Heart right ventricle (tissue), 16 donors: ENCODE measurements at regions not wholly inside any gene's neighbourhood (a gene's known extent, or its start where the extent isn't known, plus 50 kb on each side); places are given as distances from the start of the nearest gene placed in this dataset.

Experiments used
- ATAC-seq, 8 donors: fragments of 200-7000 bp; cut with Tn5 transposase; one replicate each; pipeline ENCODE4 v1.9.1; 2020; ENCODE audit warnings: mild to moderate bottlenecking in 8 of 8, moderate library complexity in 8 of 8, moderate number of reproducible peaks in 1 of 8
- DNase-seq, 2 donors: peaks; one replicate each; pipeline ENCODE4 v3.0.0-alpha.2; 2020
- H3K27ac ChIP-seq, 10 donors: fragments of 200-600 bp; sonication (generic) in 2 of 10; one replicate each; pipeline versions ENCODE4 v1.5.0 to v1.8.0; 2020 to 2022; ENCODE audit warnings: mild to moderate bottlenecking in 3 of 10
- H3K27me3 ChIP-seq, 7 donors: fragments of 200-600 bp; one replicate each; pipeline ENCODE4 v1.8.0; 2021 to 2022; ENCODE audit warnings: mild to moderate bottlenecking in 2 of 7
- H3K36me3 ChIP-seq, 9 donors: fragments of 200-600 bp; sonication (generic) in 1 of 9; one replicate each; pipeline versions ENCODE4 v1.5.0 to v1.8.0; 2020 to 2022; ENCODE audit warnings: mild to moderate bottlenecking in 2 of 9
- H3K4me1 ChIP-seq, 9 donors: fragments of 200-600 bp; sonication (generic) in 1 of 9; one replicate each; pipeline versions ENCODE4 v1.5.0 to v1.8.0; 2020 to 2022; ENCODE audit warnings: mild to moderate bottlenecking in 4 of 9
- H3K4me3 ChIP-seq, 10 donors: fragments of 200-600 bp; sonication (generic) in 2 of 10; one replicate each; pipeline versions ENCODE4 v1.5.0 to v1.8.0; 2020 to 2022; ENCODE audit warnings: mild to moderate bottlenecking in 7 of 10, moderate library complexity in 2 of 10
- H3K9me3 ChIP-seq, 11 donors: fragments of 200-600 bp in 10 of 11; sonication (generic) in 2 of 11; one replicate each; pipeline versions ENCODE4 v1.5.0 to v1.8.0; 2013 to 2022; ENCODE audit warnings: mild to moderate bottlenecking in 2 of 11, control low read depth in 1 of 11, moderate library complexity in 1 of 11
- WGBS, 2 donors: extraction: QIAGEN DNeasy Blood & Tissue Kit; methylation state at CpG; one replicate each; pipeline ENCODE4 v1.1.7; 2013; ENCODE audit warnings: inconsistent platforms in 1 of 2; 5-methylcytosine and 5-hydroxymethylcytosine counted together
- intact Hi-C, 10 donors: fragments of 100-400 bp; cut with DNase I; formaldehyde crosslinking; loops; one replicate each; pipeline versions ENCODE4 v1.11.1 to v1.14.2; 2022
- TF ChIP-seq, protein P1 (sequence below), 9 donors: fragments of 200-600 bp; sonication (generic) in 2 of 9; IDR thresholded peaks; one replicate each; pipeline versions ENCODE4 v1.5.0 to v1.8.0; 2021 to 2022; ENCODE audit warnings: antibody characterized with exemption in 9 of 9, mild to moderate bottlenecking in 5 of 9, moderate library complexity in 1 of 9
- donor health status: Arrhythmogenic right ventricular cardiomyopathy.
- donor health status: ischemic (EF 13 %, LVEDD 7.1; RV severe dilation, severe dysfunction).
- donor health status: healthy with polysubstance abuse.
- donor health status: DM: no; HTN: yes; CAD: no.
- donor health status: DM: no; HTN: no; CAD: no.
- donor health status: ischemic (EF 25% LVEDD 6.9; RV normal size, moderate dysfunction).
- donor health status: ischemic (EF 25% LVEDD 5.7; RV mildly dilated, moderate dysfunction).
- donor health status: healthy.
- donor health status: DM: yes; HTN: yes; CAD: no.
- donor health status: Ischemic cardiomyopathy.
- donor health status: ischemic (EF 35%, LVEDD 5.7; RV mildly dilated, moderate dysfunction).
- donor health status: nonischemic (EF 11% LVEDD 7.7; RV severe dilation, severe dysfunction).
- donor health status: DM: yes; HTN: yes; CAD: no.
- donor health status: PGD.
- donor health status: ischemic (EF 29% LVEDD 5.4; RV normal size, mild dysfunction).
- donor health status: nonischemic (EF 23%, LVEDD 6.1; RV moderate dilation, normal function).

DNA sequence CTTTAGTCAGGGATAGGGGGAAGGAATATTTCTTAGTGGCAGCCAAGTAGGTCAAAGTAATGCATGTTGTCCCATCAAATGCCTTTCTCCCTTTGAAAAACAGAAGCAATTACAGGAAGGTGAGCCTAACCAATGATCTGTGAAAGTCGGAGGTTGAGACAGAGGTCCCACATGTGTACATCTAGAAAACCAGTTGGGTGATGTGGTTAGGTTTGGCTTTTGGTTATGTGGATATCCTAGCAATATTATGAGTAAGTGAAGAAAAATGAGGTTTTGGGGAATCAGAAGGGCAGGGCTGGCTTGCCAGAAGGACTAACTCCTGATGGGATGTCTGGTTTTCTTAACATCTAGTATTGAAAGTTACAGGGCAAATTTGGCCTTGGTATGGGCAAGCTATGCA, 63.4 kb upstream of the PALM2AKAP2 start:
- Histone ChIP-seq H3K36me3 (no peaks in the 10 kb centered on the region), H3K27me3 (no peaks in the 10 kb centered on the region), H3K27ac (no peak overlapping the region), H3K4me1 (peaks cover 0 to 15% (median 0%) of the 10 kb centered on the region in 9 donors), H3K4me3 (no peak overlapping the region), H3K9me3 (no peaks in the 10 kb centered on the region)
- 93 to 98% methylated on average over 1 of the region's 1 CpG for whole genome bisulfite sequencing, 2 donors
- TF ChIP-seq, protein P1, sequence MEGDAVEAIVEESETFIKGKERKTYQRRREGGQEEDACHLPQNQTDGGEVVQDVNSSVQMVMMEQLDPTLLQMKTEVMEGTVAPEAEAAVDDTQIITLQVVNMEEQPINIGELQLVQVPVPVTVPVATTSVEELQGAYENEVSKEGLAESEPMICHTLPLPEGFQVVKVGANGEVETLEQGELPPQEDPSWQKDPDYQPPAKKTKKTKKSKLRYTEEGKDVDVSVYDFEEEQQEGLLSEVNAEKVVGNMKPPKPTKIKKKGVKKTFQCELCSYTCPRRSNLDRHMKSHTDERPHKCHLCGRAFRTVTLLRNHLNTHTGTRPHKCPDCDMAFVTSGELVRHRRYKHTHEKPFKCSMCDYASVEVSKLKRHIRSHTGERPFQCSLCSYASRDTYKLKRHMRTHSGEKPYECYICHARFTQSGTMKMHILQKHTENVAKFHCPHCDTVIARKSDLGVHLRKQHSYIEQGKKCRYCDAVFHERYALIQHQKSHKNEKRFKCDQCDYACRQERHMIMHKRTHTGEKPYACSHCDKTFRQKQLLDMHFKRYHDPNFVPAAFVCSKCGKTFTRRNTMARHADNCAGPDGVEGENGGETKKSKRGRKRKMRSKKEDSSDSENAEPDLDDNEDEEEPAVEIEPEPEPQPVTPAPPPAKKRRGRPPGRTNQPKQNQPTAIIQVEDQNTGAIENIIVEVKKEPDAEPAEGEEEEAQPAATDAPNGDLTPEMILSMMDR (IDR thresholded peaks at IDR 0.05), result no peak
- DNase-seq (no peak), ATAC-seq (no peak)
- intact Hi-C loops, result no loop called here

DNA sequence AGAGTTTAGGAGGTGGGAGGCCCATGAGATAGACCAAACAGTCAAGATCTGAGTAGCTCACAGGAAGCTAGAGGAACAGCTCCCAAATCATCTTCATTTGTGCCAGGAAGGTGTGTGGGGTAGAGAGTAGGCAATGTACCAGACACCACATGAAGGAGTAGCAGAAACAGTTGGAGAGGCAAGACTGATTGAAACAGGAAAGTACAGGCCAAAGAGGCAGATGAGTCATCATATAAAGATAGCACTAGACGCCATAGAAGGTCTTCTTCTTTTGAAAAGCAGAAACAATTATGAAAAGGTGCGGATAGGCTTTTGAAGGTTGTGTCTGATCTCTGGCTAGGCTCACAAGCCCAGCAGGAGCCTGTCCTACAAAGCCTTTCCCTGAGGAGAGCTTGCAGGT, 62.7 kb upstream of the PALM2AKAP2 start:
- Histone ChIP-seq H3K4me3 (no peak overlapping the region), H3K27me3 (no peaks in the 10 kb centered on the region), H3K4me1 (peaks cover 0 to 15% (median 0%) of the 10 kb centered on the region in 9 donors), H3K36me3 (no peaks in the 10 kb centered on the region), H3K27ac (no peak overlapping the region), H3K9me3 (peaks cover 0 to 6% (median 0%) of the 10 kb centered on the region in 11 donors)
- TF ChIP-seq, protein P1 (IDR thresholded peaks at IDR 0.05), result no peak
- no peak for ATAC-seq
- WGBS, 2 donors, result 29 to 70% methylated on average over 2 of the region's 2 CpGs
- intact Hi-C loops, result no loop called here
- DNase-seq, result no peak

GRCh38 chr9:109718861-109719260, 61.1 kb upstream of the PALM2AKAP2 start:
- H3K4me3 ChIP-seq, result no peak overlapping the region
- H3K27ac ChIP-seq, result no peak overlapping the region
- TF ChIP-seq, protein P1 (IDR thresholded peaks at IDR 0.05), result no peak
- no peaks in the 10 kb centered on the region for H3K27me3 ChIP-seq
- peaks cover 0 to 15% (median 0%) of the 10 kb centered on the region in 9 donors for H3K4me1 ChIP-seq
- DNase-seq (no peak), ATAC-seq (no peak)
- H3K9me3 ChIP-seq, result peaks cover 0 to 6% (median 0%) of the 10 kb centered on the region in 11 donors
- WGBS, 2 donors, result 72 to 74% methylated on average over 3 of the region's 3 CpGs
- no peaks in the 10 kb centered on the region for H3K36me3 ChIP-seq
- intact Hi-C loops, result no loop called here

- intact Hi-C loops, result no loop called here
- no peak overlapping the region for H3K4me3 ChIP-seq
- TF ChIP-seq, protein P1 (IDR thresholded peaks at IDR 0.05), result no peak
- peak in 2 of 8 donors; percentile 31 to 39 for ATAC-seq
- WGBS, 2 donors, result 47 to 53% methylated on average over 2 of the region's 2 CpGs
- H3K9me3 ChIP-seq, result peaks cover 0 to 6% (median 0%) of the 10 kb centered on the region in 11 donors
- no peak for DNase-seq
- H3K4me1 ChIP-seq, result peaks cover 0 to 8% (median 0%) of the 10 kb centered on the region in 9 donors
- H3K27me3 ChIP-seq, result no peaks in the 10 kb centered on the region
- no peak overlapping the region for H3K27ac ChIP-seq
- no peaks in the 10 kb centered on the region for H3K36me3 ChIP-seq
Measured at GRCh38 chr9:109721001-109721400, 59.0 kb upstream of the PALM2AKAP2 start.
